Stimulated activated CD4-positive, alpha-beta T cell treated with anti-CD3 and anti-CD28 coated beads, Interleukin-4, amount 100 ng/mL, for 48 hours (primary cell): ENCODE measurements at regions not wholly inside any gene's neighbourhood (a gene's known extent, or its start where the extent isn't known, plus 50 kb on each side); places are given as distances from the start of the nearest gene placed in this dataset.
A peak's percentile ranks its signal among the peaks of the same experiment; 100 is the strongest.
"Not testable (repeated sequence)": the region's sequence is repeated elsewhere in the genome, so short reads cannot be mapped to it uniquely, and the experiment has no call there.

Experiments used
- DNase-seq, 2 donors: peaks; one replicate each; pipeline ENCODE4 v3.0.0-alpha.2; 2020; ENCODE audit warnings: low read depth in 2 of 2

GRCh38 chr5:91315701-91316100, 67.4 kb downstream of the ARRDC3 start:
- no peak for DNase-seq

DNA sequence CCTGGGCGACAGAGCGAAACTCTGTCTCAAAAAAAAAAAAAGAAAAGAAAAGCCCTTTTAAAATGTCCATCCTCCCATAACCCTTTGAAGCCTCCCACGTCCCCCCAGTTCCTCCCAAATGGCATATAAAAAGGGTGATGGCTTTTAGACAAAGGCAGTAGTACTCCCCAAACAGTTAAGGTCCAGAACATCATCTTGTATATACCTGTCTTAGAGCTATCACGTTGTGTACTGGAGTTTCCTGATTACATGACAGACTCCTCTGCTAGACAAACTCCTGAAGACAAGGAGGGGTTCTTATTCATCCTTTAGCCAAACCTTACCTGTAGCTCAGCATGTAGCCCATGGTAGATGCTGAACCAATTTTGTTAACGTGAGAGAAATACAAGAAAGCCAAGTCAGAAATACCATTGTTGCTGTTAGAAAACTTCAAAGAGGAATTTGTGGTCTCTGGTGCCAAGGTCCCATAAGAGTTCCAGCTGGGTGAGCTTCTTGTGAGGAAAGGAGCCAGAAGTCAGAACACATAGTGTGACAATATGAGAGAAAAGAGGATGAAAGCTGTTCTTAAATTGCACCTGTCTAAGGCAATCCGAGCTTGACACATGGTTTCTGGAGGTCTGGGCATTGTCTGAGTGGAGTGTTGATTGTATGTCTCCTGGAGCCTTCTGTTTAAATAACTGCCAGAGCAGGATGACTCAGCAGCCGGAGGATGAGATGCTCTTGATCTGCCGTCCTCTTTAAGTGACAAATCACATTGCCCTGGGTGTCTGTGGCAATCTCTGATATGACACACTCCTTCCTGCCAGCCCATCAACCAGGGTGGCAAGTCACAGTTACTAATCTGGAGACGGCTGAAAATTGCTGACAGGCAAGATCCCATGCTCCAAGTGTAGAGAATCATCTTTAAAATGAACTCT, 69.1 kb downstream of the ARRDC3 start:
- peak; percentile 62 to 76 for DNase-seq

- no peak for DNase-seq
Measured at GRCh38 chr5:91312698-91313097, 70.4 kb downstream of the ARRDC3 start.

- peak; percentile 16 to 32 for DNase-seq
Measured at GRCh38 chr5:91311697-91312501, 71.2 kb downstream of the ARRDC3 start.

DNA sequence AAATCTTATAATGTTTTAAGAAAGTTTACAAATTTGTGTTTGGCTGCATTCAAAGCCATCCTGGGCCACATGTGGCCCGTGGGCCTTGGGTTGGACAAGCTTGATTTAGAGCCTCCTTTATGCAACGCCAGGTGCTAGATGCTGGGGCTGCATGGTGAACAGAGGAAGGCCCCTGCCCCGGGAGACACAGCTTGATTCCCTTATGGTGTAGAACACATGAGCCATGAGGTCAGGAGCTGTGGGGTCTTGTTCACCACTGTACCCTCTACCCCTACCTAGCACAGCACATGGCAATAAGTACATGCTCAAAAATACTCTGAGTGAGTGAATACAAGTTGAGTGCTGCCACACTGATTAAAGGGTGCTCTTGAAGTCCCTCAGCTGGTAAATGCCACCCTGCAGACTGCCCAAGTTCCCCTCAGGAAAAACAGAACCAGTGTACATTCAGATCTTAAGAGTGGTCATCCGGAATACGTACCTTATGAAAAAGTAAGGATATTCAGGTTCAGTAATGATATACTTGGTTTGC, 71.9 kb downstream of the ARRDC3 start:
- DNase-seq: no peak

DNA sequence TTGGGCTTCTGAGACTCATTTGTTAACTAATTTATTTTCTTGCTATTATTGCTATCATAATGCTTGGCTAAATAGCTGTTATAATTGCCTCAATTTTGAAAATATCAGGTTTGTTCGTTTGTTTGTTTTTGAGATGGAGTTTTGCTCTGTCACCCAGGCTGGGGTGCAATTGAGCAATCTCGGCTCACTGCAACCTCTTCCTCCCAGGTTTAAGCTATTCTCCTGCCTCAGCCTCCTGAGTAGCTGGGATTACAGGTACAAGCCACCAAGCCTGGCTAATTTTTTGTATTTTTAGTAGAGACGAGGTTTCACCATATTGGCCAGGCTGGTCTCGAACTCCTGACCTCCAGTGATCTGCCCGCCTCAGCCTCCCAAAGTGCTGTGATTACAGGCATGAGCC, 75.0 kb downstream of the ARRDC3 start:
- not testable (repeated sequence) for DNase-seq

GRCh38 chr5:91307048-91307447, 76.1 kb downstream of the ARRDC3 start:
- no peak for DNase-seq

DNA sequence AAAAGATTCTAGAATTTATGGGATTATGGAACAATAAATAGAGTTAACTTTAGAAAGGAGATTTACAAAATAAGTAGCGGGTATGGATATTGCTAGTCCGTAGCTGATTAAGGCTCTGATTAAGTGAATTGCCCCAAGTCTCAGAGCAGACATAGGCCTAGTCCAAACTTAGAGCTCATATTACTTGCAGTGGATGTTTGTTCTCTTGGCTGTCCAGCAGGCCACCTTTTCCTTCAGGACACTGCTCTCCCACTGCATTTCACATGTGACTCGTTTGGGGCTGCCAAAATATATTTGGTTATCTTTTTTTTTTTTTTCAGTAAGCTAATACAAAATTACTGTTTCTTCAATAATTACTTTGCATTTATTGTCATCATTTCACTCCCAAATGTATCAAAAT, 76.6 kb downstream of the ARRDC3 start:
- no peak for DNase-seq

DNA sequence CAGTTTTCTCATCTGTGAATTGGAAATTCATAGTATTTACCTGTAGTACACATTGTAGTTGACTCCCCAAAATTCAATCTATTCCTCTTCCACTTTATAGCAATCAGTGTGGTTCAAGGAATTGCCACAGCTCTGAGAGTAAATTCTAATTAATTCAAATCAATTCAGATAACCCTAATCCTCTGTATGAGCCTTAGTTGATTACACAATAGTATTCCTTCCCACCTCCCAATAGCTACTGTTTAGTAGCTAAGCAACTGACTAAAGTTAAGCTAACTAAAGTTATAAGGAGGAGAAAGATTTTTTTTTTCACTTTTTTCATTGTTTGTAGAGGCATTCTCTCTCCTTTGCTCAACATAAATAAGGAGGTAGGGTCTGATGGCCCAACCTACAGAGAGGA, 77.5 kb downstream of the ARRDC3 start:
- DNase-seq: no peak

- not testable (repeated sequence) for DNase-seq
Measured at GRCh38 chr5:91304015-91304414, 79.1 kb downstream of the ARRDC3 start.

DNA sequence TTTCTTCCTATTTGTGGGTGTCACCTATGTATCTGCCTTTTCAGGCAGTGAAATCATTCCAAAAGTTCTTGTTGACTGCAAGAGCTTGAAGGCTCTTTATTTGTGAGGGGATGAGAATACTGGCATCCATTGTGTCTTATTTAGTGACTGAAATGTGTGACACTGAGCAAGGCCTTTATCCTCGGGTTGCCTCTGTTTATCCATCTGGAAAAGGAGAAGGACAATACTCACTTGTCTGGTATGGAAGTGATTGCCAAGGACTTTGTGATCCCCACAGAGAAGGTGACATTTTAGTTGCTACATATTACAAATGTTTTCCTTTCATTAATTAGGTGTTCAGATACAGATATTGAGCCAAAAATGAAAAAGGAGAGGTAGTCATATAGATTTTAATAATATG, 80.2 kb downstream of the ARRDC3 start:
- DNase-seq: no peak

DNA sequence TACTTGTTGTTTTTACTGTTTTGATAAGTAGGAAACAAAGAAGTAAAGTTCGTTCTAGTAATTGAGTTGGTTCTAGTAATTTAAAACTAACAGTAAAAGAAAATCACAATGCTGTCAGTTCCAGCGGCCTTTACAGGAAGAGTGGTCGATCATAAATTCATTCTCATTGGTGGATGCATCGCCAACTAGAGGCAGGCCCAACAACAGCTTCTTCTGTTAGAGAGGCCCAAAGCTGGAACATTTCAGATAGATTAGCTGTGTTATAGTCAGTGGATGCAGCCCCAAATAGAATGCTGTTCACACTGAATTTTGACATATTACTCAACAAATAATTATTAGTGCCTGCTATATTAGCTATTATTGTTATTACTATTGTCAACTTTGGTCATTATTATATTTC, 80.8 kb downstream of the ARRDC3 start:
- DNase-seq: no peak

- DNase-seq: no peak
Measured at GRCh38 chr5:91301106-91301846, 81.8 kb downstream of the ARRDC3 start.

DNA sequence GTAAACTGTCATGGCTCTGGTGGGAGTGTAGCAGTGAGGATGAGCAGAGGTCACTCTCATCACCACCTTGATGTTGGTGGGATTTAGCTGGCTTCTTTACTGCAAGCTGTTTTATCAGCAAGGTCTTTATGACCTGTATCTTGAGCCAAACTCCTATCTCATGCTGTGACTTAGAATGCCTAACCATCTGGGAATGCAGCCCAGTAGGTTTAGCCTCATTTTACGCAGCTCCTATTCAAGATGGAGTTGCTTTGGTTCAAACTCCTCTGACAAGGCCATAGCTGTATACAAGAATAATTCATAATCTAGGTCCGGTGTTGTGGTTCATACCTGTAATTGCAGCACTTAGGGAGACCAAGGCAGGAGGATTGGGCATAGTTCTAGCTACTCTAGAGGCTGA, 85.1 kb downstream of the ARRDC3 start:
- no peak for DNase-seq

GRCh38 chr5:91296674-91297143, 86.4 kb downstream of the ARRDC3 start:
- DNase-seq: no peak

- DNase-seq: not testable (repeated sequence)
Measured at GRCh38 chr5:91296102-91296501, 87.0 kb downstream of the ARRDC3 start.

- no peak for DNase-seq
Measured at GRCh38 chr5:91293131-91293530, 90.0 kb downstream of the ARRDC3 start.

DNA sequence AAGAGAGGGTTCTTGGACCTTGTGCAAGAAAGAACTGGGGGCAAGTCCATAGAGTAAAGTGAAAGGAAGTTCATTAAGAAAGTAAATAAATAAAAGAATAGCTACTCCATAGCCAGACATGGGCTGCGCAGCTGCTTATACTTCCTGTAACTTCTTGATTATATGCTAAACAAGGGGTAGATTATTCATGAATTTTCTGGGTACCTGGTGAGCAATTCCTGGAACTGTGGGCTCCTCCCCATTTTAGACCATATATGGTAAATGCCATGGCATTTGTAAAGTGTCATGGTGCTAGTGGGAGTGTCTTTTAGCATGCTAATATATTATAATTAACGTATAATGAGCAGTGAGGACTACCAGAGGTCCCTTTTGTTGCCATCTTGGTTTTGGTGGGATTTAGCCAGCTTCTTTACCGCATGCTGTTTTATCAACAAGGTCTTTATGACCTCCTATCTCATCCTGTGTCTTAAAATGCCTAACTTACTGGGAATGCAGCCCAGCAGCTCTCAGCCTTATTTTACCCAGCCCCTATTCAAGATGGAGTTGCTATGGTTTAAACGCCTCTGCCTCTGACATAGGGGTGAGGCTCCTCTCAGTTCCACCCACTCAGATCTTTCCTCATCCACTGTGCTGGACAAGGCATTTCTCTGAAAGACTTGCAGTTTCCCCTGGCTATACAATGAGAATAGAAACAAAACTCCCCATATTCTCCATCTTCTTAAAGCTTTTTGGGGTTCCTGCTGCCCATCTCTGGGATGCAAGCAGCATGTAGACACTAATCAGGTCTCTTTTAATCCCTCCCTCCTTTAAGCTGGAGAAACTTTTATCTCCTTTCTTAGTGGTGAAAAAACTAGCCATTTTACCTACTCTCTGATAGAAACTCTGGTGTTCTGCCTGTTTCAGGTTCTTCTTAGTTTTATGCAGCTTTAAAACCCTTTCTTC, 91.2 kb downstream of the ARRDC3 start:
- DNase-seq: no peak

- no peak for DNase-seq
Measured at GRCh38 chr5:91288118-91288916, 94.8 kb downstream of the ARRDC3 start.

DNA sequence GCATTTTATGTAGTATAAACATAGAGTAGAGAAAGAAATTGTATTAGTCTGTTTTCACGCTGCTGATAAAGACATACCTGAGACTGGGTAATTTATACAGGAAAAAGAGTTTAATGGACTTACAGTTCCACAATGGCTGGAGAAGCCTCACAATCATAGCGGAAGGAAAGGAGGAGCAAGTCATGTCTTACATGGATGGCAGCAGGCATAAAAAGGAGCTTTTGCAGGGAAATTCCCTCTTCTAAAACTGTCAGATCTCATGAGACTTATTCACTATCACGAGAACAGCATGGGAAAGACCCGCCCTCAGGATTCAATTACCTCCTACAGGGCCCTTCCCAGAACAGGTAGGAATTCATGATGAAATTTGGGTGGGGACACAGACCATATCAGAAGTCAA, 98.1 kb downstream of the ARRDC3 start:
- DNase-seq: not testable (repeated sequence)
